Liver (tissue), 8 donors: ENCODE measurements at regions not wholly inside any gene's neighbourhood (a gene's known extent, or its start where the extent isn't known, plus 50 kb on each side); places are given as distances from the start of the nearest gene placed in this dataset.

Experiments used
- DNase-seq: peaks from one replicate; pipeline ENCODE4 v3.0.0-alpha.2; 2017; ENCODE audit warnings: low spot score
- H3K27ac ChIP-seq, 2 donors: one replicate each; pipeline ENCODE4 v1.7.0; 2013; ENCODE audit warnings: inconsistent platforms in 2 of 2, low read length in 2 of 2, control low read depth in 1 of 2, low read depth in 1 of 2, mild to moderate bottlenecking in 1 of 2
- H3K27me3 ChIP-seq, 4 donors: one replicate each; pipeline versions ENCODE4 v1.6.1 to v1.7.0; 2013; ENCODE audit warnings: low read length in 3 of 4, inconsistent platforms in 1 of 4, mild to moderate bottlenecking in 1 of 4, moderate library complexity in 1 of 4; ENCODE audit not compliant: control insufficient read depth in 4 of 4, insufficient read depth in 4 of 4
- H3K36me3 ChIP-seq, 4 donors: one replicate each; pipeline versions ENCODE4 v1.6.1 to v1.7.0; 2013; ENCODE audit warnings: low read length in 3 of 4, mild to moderate bottlenecking in 3 of 4, low read depth in 1 of 4, moderate library complexity in 1 of 4; ENCODE audit not compliant: control insufficient read depth in 4 of 4, insufficient read depth in 3 of 4
- H3K4me1 ChIP-seq, 4 donors: one replicate each; pipeline versions ENCODE4 v1.6.1 to v1.7.0; 2013; ENCODE audit warnings: low read length in 3 of 4, mild to moderate bottlenecking in 3 of 4, moderate library complexity in 1 of 4; ENCODE audit not compliant: control insufficient read depth in 4 of 4, insufficient read depth in 4 of 4
- H3K4me3 ChIP-seq, 3 donors: one replicate each; pipeline versions ENCODE4 v1.6.1 to v1.7.0; 2013; ENCODE audit warnings: low read length in 3 of 3, control low read depth in 1 of 3, low read depth in 1 of 3, mild to moderate bottlenecking in 1 of 3
- H3K9ac ChIP-seq, 2 donors: one replicate each; pipeline ENCODE4 v1.7.0; 2013; ENCODE audit warnings: low read length in 2 of 2, mild to moderate bottlenecking in 2 of 2, moderate library complexity in 2 of 2, control low read depth in 1 of 2, low read depth in 1 of 2
- H3K9me3 ChIP-seq, 4 donors: one replicate each; pipeline versions ENCODE4 v1.6.1 to v1.7.0; 2013; ENCODE audit warnings: low read length in 3 of 4; ENCODE audit not compliant: control insufficient read depth in 4 of 4
- EGR1 ChIP-seq, 2 donors: IDR thresholded peaks; 2 replicates each; pipeline ENCODE4 v1.6.1; 2016 to 2018; ENCODE audit warnings: antibody characterized with exemption in 2 of 2, low read depth in 2 of 2
- FOXA1 ChIP-seq: IDR thresholded peaks from 2 replicates; pipeline ENCODE4 v1.6.1; 2016; ENCODE audit warnings: antibody characterized with exemption
- FOXA2 ChIP-seq: IDR thresholded peaks from 2 replicates; pipeline ENCODE4 v1.6.1; 2016; ENCODE audit warnings: antibody characterized with exemption
- GABPA ChIP-seq, 2 donors: IDR thresholded peaks in 1 of 2; conservative IDR thresholded peaks in 1 of 2; 2 replicates each; pipeline ENCODE4 v1.6.1; 2016; ENCODE audit warnings: antibody characterized with exemption in 2 of 2, mild to moderate bottlenecking in 1 of 2, moderate library complexity in 1 of 2
- HNF4A ChIP-seq, 2 donors: conservative IDR thresholded peaks; 2 replicates each; pipeline ENCODE4 v1.6.1; 2016; ENCODE audit warnings: antibody characterized with exemption in 2 of 2, mild to moderate bottlenecking in 2 of 2
- HNF4G ChIP-seq: IDR thresholded peaks from 2 replicates; pipeline ENCODE4 v1.6.1; 2016; ENCODE audit warnings: antibody characterized with exemption
- JUND ChIP-seq, 2 donors: IDR thresholded peaks; 2 replicates each; pipeline ENCODE4 v1.6.1; 2016; ENCODE audit warnings: antibody characterized with exemption in 2 of 2
- MAX ChIP-seq: IDR thresholded peaks from 2 replicates; pipeline ENCODE4 v1.6.1; 2016; ENCODE audit warnings: antibody characterized with exemption
- NR2F2 ChIP-seq: IDR thresholded peaks from 2 replicates; pipeline ENCODE4 v1.6.1; 2016; ENCODE audit warnings: antibody characterized with exemption
- RAD21 ChIP-seq, 2 donors: IDR thresholded peaks; 2 replicates each; pipeline ENCODE4 v1.6.1; 2016; ENCODE audit warnings: antibody characterized with exemption in 2 of 2, mild to moderate bottlenecking in 2 of 2
- REST ChIP-seq: IDR thresholded peaks from 2 replicates; pipeline ENCODE4 v1.6.1; 2016; ENCODE audit warnings: antibody characterized with exemption, mild to moderate bottlenecking
- RXRA ChIP-seq, 2 donors: IDR thresholded peaks; 2 replicates each; pipeline ENCODE4 v1.6.1; 2017 to 2018; ENCODE audit warnings: antibody characterized with exemption in 2 of 2, mild to moderate bottlenecking in 1 of 2
- SP1 ChIP-seq: IDR thresholded peaks from 2 replicates; pipeline ENCODE4 v1.6.1; 2018; ENCODE audit warnings: antibody characterized with exemption, mild to moderate bottlenecking
- TAF1 ChIP-seq: conservative IDR thresholded peaks from 2 replicates; pipeline ENCODE4 v1.6.1; 2016; ENCODE audit warnings: antibody characterized with exemption, mild to moderate bottlenecking
- YY1 ChIP-seq: IDR thresholded peaks from 2 replicates; pipeline ENCODE4 v1.6.1; 2016; ENCODE audit warnings: antibody characterized with exemption, mild to moderate bottlenecking
- ZBTB33 ChIP-seq: IDR thresholded peaks from 2 replicates; pipeline ENCODE4 v1.6.1; 2016; ENCODE audit warnings: antibody characterized with exemption
- WGBS: extraction: QIAGEN DNeasy Blood & Tissue Kit; methylation state at CpG from one replicate; pipeline ENCODE4 v1.1.7; 2013; 5-methylcytosine and 5-hydroxymethylcytosine counted together
- TF ChIP-seq, protein P1 (sequence below): fragments of 150-350 bp; IDR thresholded peaks from 2 replicates; pipeline ENCODE4 v1.5.1; 2017; ENCODE audit warnings: improper control_type of control experiment, low read depth, low read length; ENCODE audit not compliant: missing input control
- TF ChIP-seq, protein P2 (sequence below): IDR thresholded peaks from 2 replicates; pipeline ENCODE4 v1.6.1; 2016; ENCODE audit warnings: antibody characterized with exemption
- donor health status: healthy.
- donor health status: healthy.
- donor health status: healthy.
- donor health status: healthy.
- donor health status: healthy.

- WGBS: 85% methylated on average over 7 of the region's 7 CpGs
- no peak for DNase-seq
- no peaks in the 10 kb centered on the region for H3K27me3 ChIP-seq
- no peak overlapping the region for H3K9ac ChIP-seq
- no peak overlapping the region for H3K4me3 ChIP-seq
- H3K9me3 ChIP-seq: no peaks in the 10 kb centered on the region
- no peaks in the 10 kb centered on the region for H3K36me3 ChIP-seq
- H3K27ac ChIP-seq: no peak overlapping the region
- TF ChIP-seq YY1 (no peak), GABPA (IDR thresholded peaks at IDR 0.05 in 1 of 2, conservative IDR thresholded peaks at IDR 0.05 in 1 of 2) (no peak), RAD21 (IDR thresholded peaks at IDR 0.05) (no peak), MAX (no peak), RXRA (IDR thresholded peaks at IDR 0.05) (no peak), EGR1 (IDR thresholded peaks at IDR 0.05; ENCODE audit: low read depth in 2 of 2) (no peak), TAF1 (no peak), ZBTB33 (no peak), JUND (IDR thresholded peaks at IDR 0.05) (no peak), NR2F2 (no peak), FOXA1 (no peak), HNF4A (conservative IDR thresholded peaks at IDR 0.05) (no peak), REST (no peak)
- TF ChIP-seq, protein P1, sequence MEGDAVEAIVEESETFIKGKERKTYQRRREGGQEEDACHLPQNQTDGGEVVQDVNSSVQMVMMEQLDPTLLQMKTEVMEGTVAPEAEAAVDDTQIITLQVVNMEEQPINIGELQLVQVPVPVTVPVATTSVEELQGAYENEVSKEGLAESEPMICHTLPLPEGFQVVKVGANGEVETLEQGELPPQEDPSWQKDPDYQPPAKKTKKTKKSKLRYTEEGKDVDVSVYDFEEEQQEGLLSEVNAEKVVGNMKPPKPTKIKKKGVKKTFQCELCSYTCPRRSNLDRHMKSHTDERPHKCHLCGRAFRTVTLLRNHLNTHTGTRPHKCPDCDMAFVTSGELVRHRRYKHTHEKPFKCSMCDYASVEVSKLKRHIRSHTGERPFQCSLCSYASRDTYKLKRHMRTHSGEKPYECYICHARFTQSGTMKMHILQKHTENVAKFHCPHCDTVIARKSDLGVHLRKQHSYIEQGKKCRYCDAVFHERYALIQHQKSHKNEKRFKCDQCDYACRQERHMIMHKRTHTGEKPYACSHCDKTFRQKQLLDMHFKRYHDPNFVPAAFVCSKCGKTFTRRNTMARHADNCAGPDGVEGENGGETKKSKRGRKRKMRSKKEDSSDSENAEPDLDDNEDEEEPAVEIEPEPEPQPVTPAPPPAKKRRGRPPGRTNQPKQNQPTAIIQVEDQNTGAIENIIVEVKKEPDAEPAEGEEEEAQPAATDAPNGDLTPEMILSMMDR: no peak
- no peaks in the 10 kb centered on the region for H3K4me1 ChIP-seq
Measured at GRCh38 chr11:127993788-127994187, 593.6 kb downstream of the ETS1 start.

DNA sequence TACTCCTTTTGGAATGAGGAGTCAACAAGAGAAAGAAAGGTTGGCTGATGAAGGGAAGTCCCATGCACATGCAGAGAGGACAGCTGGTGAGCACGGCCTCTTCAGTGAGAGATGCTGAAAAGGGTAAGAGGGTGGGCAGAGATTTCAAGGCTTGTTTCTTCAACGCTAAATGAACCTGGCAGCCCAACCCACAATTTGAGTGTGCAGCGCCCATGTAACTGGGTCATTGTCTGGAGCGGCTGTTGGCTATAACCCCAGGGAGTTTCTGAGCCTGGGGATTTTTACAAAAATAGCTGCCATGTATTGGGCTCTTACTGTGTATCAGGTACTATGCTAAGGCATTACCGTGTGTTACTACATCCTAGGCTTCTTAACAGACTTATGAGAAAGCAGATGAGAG, 594.1 kb downstream of the ETS1 start:
- Histone ChIP-seq H3K27me3 (no peaks in the 10 kb centered on the region), H3K9ac (no peak overlapping the region), H3K4me3 (no peak overlapping the region), H3K9me3 (no peaks in the 10 kb centered on the region), H3K4me1 (no peaks in the 10 kb centered on the region), H3K36me3 (no peaks in the 10 kb centered on the region), H3K27ac (no peak overlapping the region)
- no peak for DNase-seq
- WGBS: 89% methylated on average over 5 of the region's 5 CpGs
- TF ChIP-seq TAF1 (no peak), FOXA2 (no peak), GABPA (IDR thresholded peaks at IDR 0.05 in 1 of 2, conservative IDR thresholded peaks at IDR 0.05 in 1 of 2) (no peak), MAX (no peak), RXRA (IDR thresholded peaks at IDR 0.05) (no peak), JUND (IDR thresholded peaks at IDR 0.05) (no peak), FOXA1 (no peak), ZBTB33 (no peak), HNF4G (no peak), SP1 (no peak), EGR1 (IDR thresholded peaks at IDR 0.05; ENCODE audit: low read depth in 2 of 2) (no peak), HNF4A (conservative IDR thresholded peaks at IDR 0.05) (no peak), NR2F2 (no peak), RAD21 (IDR thresholded peaks at IDR 0.05) (no peak)
- TF ChIP-seq, protein P1: no peak
- TF ChIP-seq, protein P2, sequence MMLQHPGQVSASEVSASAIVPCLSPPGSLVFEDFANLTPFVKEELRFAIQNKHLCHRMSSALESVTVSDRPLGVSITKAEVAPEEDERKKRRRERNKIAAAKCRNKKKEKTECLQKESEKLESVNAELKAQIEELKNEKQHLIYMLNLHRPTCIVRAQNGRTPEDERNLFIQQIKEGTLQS: no peak
